ENCODE measurements at regions not wholly inside any gene's neighbourhood (a gene's known extent, or its start where the extent isn't known, plus 50 kb on each side); places are given as distances from the start of the nearest gene placed in this dataset.

- no peak for DNase-seq
These were observed 102.5 kb upstream of the BEND6 start for GRCh38 chr6:56852260-56853010.

GRCh38 chr6:56851541-56852259 is 103.2 kb upstream of the BEND6 start:
- DNase-seq = peak; percentile 47 to 59
- TF ChIP-seq POLR2A (IDR thresholded peaks at IDR 0.05; ENCODE audit: low read length) (no peak), GATA1 (IDR thresholded peaks at IDR 0.05; ENCODE audit: low read depth, low read length) (no peak)

More at GRCh38 chr6:56852260-56853010, 102.5 kb upstream of the BEND6 start:
- TF ChIP-seq POLR2A (IDR thresholded peaks at IDR 0.05; ENCODE audit: low read length) = no peak
- TF ChIP-seq GATA1 (IDR thresholded peaks at IDR 0.05; ENCODE audit: low read depth, low read length) = no peak

GRCh38 chr6:56851074-56851473 is 103.8 kb upstream of the BEND6 start:
- no peak for TF ChIP-seq GATA1 (IDR thresholded peaks at IDR 0.05; ENCODE audit: low read depth, low read length)
- TF ChIP-seq POLR2A (IDR thresholded peaks at IDR 0.05; ENCODE audit: low read length) = no peak
- no peak for DNase-seq

- DNase-seq = no peak
- TF ChIP-seq POLR2A (IDR thresholded peaks at IDR 0.05; ENCODE audit: low read length) (no peak), GATA1 (IDR thresholded peaks at IDR 0.05; ENCODE audit: low read depth, low read length) (no peak)
These were observed 104.3 kb upstream of the BEND6 start for GRCh38 chr6:56850626-56851025.

- DNase-seq = no peak
- no peak for TF ChIP-seq POLR2A (IDR thresholded peaks at IDR 0.05; ENCODE audit: low read length)
- TF ChIP-seq GATA1 (IDR thresholded peaks at IDR 0.05; ENCODE audit: low read depth, low read length) = no peak
These were observed 105.0 kb upstream of the BEND6 start for GRCh38 chr6:56849896-56850295.

GRCh38 chr6:56848105-56848504 is 106.8 kb upstream of the BEND6 start:
- TF ChIP-seq GATA1 (IDR thresholded peaks at IDR 0.05; ENCODE audit: low read depth, low read length) (no peak), POLR2A (IDR thresholded peaks at IDR 0.05; ENCODE audit: low read length) (no peak)
- DNase-seq = no peak

- no peak for DNase-seq
- TF ChIP-seq GATA1 (IDR thresholded peaks at IDR 0.05; ENCODE audit: low read depth, low read length) = no peak
- TF ChIP-seq POLR2A (IDR thresholded peaks at IDR 0.05; ENCODE audit: low read length) = no peak
These were observed 109.9 kb upstream of the BEND6 start for GRCh38 chr6:56845032-56845431.

GRCh38 chr6:56843476-56844349 is 111.2 kb upstream of the BEND6 start:
- DNase-seq = peak; percentile 84 to 87
- TF ChIP-seq GATA1 (IDR thresholded peaks at IDR 0.05; ENCODE audit: low read depth, low read length) (no peak), POLR2A (IDR thresholded peaks at IDR 0.05; ENCODE audit: low read length) (no peak)

- no peak for DNase-seq
- TF ChIP-seq GATA1 (IDR thresholded peaks at IDR 0.05; ENCODE audit: low read depth, low read length) = no peak
- TF ChIP-seq POLR2A (IDR thresholded peaks at IDR 0.05; ENCODE audit: low read length) = no peak
These were observed 112.0 kb upstream of the BEND6 start for GRCh38 chr6:56842686-56843475.

GRCh38 chr6:56841751-56842150 is 113.2 kb upstream of the BEND6 start:
- DNase-seq = no peak
- TF ChIP-seq POLR2A (IDR thresholded peaks at IDR 0.05; ENCODE audit: low read length) (no peak), GATA1 (IDR thresholded peaks at IDR 0.05; ENCODE audit: low read depth, low read length) (no peak)

- TF ChIP-seq POLR2A (IDR thresholded peaks at IDR 0.05; ENCODE audit: low read length) (no peak), GATA1 (IDR thresholded peaks at IDR 0.05; ENCODE audit: low read depth, low read length) (no peak)
- no peak for DNase-seq
These were observed 113.5 kb upstream of the BEND6 start for GRCh38 chr6:56841381-56841749.

GRCh38 chr6:56840467-56841380 is 114.2 kb upstream of the BEND6 start:
- no peak for TF ChIP-seq POLR2A (IDR thresholded peaks at IDR 0.05; ENCODE audit: low read length)
- no peak for TF ChIP-seq GATA1 (IDR thresholded peaks at IDR 0.05; ENCODE audit: low read depth, low read length)
- no peak for DNase-seq

Data from erythroblast (primary cell).